ENCODE measurements at regions not wholly inside any gene's neighbourhood (a gene's known extent, or its start where the extent isn't known, plus 50 kb on each side); places are given as distances from the start of the nearest gene placed in this dataset.

DNA sequence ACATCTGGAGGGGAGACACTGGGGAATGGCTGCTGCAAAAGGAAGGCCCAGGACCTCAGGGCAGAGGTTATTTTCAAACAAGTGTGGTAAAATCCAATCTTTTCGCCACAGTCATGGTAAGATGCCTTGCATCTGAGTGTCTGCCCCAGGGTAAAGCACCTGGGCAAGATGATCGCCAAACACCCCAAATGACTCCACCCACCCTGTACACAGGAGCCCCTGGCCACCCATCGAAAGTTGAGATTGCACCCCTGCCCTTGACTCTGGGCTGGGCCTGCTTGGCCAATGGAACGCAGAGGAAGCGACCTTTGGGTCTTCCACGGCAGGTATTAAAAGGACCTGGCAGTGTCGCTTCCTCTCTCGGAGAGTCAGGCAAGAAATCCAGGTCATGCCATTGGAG, 88.8 kb downstream of the C16orf95 start:
- intact Hi-C loops (cut with DNase I): no loop called here
- no peak for ATAC-seq
- DNase-seq (ENCODE audit: low spot score): no peak

DNA sequence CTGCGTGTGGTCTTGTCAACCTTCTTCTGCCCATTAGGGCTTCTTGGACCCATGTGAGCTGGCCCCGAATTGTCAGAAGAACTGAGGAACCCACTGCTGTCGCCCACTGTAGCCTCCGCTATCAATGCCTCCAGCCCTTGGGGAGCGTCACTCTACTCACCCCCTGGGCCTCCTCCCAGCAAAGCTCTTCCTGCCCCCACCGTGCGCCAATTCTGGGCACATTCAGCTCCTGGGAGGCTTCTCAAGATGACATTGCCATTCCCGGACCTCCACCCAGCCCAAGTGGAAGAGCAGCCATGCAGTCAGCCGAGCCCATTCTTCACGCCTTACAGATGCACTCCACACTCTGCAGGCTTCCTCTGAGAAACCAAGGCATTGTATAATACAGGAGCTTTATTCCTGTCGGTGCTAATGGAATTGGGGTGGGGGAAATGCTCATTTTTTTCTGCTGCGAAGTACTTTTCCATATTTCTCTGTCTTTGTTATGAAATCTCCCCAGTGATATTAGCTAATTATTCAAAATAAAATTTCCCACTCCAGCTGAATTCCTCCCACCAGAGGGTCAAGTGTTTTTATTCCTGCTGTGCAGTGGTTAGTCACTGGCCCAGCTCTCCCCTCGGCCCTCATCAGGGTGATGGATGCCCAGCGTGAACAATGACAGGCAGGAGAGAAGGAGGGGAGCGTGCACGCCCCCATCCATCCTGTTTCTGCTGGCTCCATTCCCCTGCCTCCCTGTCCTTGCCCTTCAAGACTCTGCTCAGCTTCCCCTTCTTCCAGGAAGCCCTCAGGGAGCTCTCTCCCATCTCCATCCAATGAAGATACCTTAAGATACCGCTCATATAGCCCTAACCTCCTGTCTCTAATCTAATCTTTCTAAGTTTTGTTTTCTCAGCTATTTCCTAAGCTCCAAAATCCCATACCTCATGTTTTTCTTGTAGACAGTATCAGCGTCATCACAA, 87.7 kb downstream of the C16orf95 start:
- intact Hi-C loops (cut with DNase I): no loop called here
- ATAC-seq (no peak), DNase-seq (ENCODE audit: low spot score) (no peak)

DNA sequence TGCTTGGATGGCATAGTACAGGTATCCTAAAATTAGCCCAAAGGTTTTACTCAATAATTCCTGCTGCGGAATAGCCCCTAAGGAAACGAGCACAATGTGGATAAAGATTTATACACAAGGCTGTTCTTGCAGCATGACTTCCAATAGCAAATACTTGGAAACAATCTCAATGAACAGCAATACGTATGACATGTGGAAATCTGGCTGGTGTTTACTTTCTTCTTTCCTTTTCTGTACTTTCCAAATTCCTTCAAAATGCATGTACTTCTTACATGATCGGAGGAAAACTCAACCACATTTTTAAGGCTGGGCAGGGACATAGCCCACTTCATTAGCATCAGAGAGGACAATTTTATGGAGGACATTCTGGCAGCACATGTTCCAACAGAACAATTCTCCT, 86.6 kb downstream of the C16orf95 start:
- DNase-seq (ENCODE audit: low spot score) (no peak), ATAC-seq (no peak)
- intact Hi-C loops (cut with DNase I): no loop called here

- DNase-seq (ENCODE audit: low spot score) (no peak), ATAC-seq (no peak)
- intact Hi-C loops (cut with DNase I): no loop called here
Measured at GRCh38 chr16:87231295-87231694, 85.9 kb downstream of the C16orf95 start.

GRCh38 chr16:87231911-87232310, 85.3 kb downstream of the C16orf95 start:
- intact Hi-C loops (cut with DNase I): no loop called here
- DNase-seq (ENCODE audit: low spot score) (no peak), ATAC-seq (no peak)

DNA sequence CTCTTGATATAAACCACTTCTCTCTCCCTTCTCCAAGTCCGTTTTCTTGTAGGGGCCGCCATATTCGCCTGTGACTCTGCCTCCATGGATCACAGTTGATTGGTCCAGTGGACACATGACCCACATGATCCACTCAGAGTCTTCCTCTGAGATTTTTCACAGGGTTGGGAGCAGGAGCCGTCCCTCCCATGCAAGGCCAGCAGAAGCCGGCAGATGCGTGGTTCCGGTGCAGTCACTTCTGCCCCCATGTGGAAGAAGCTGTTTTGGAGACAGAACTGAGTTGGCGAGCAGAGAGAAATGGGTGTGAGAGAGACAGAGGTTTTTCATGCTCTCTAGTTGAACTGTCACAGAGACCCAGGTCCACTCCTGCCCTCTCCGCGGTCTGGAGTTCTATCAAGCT, 83.3 kb downstream of the C16orf95 start:
- intact Hi-C loops (cut with DNase I): no loop called here
- ATAC-seq (peak; percentile 63), DNase-seq (ENCODE audit: low spot score) (peak; percentile 53)

DNA sequence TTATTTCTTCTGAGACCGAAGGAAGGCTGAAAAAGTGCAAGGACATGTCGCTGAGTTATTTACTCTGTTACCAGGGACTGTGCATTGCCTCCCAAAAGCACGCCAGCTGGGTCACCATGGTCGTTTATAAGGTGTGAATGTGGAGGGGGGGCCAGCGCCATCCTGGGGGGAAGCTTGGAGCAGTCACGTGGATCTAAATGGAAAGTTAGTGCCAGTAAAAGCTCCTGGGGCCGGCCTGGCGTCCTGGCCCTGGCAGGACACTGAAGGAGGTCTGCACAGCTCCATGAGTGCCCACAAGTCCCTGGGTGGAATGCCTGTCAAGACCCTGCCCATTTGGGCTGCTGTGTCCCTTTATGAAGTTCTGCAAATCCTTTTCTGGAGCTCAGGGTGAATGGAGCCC, 82.6 kb downstream of the C16orf95 start:
- ATAC-seq: no peak
- DNase-seq (ENCODE audit: low spot score): peak; percentile 31
- intact Hi-C loops (cut with DNase I): no loop called here

DNA sequence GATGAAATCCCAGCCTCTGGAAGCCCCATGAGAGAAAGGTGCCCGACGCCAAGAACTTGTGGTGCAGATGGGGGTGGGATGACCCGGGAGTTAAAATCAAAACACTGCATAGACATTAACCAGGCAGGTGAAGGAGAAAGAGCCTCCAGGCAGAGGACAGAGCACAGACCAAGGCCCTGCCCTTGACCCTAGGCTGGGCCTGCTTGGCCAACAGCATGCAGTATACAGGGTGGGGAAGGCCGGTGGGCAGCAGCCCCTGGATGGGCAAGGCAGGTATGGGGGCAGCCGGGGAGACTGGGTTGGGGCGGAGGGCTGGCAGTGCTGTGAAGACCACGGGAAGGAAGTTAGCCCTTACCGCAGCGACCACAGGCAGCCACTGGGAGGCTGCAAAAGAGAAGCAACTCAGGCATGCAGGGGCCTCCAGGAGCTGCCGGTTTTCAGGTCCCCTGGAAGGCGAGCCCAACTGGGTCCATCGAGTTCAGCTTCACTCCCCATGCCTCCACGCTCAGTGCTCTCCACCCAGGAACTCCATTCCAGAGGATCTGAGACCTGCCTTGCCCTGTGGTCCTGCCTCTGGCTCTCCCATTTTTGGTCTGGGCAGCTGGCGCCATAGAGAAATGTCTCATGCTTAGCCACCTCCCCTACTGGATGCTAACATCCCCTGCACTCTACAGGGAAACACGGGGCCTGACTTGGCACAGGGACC, 81.2 kb downstream of the C16orf95 start:
- intact Hi-C loops (cut with DNase I): no loop called here
- ATAC-seq: no peak
- DNase-seq (ENCODE audit: low spot score): peak; percentile 49

GRCh38 chr16:87236516-87237115, 80.6 kb downstream of the C16orf95 start:
- intact Hi-C loops (cut with DNase I): no loop called here
- ATAC-seq (no peak), DNase-seq (ENCODE audit: low spot score) (peak; percentile 46)

DNA sequence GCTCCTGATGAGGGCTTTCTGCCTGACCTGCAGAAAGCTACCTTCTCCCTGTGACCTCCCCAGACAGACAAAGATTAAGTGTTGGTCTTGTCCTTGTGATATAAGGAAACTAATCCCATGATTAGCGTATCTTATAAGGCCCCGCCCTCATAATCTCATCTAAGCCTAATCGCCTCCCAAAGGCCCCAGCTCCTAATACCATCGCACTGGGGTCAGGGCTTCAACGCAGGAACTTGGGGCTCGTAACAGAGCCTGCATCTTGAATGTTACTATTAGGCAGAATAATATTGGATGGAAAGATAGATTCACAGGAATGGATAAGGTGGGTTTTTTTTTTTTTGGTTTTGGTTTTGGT, 78.9 kb downstream of the C16orf95 start:
- DNase-seq (ENCODE audit: low spot score): peak; percentile 13
- intact Hi-C loops (cut with DNase I): no loop called here

DNA sequence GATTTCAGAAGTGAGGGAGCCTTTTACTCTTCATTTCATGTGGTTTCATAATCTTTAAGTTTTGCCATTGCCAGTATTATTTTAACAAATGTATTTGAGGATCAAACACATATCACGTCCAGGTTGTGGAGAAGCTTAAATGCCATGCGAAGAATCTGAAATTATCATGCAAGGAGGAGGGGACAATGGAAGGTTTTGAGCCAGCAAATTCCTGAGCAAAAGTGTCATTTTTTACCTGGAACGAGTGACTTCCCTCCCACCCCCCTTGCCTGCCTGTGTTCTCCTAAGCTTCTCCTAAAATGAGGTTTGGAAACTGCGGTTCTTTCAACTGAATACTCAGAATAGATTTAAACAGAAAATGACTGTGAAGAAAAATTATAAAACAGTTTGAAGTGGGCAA, 77.6 kb downstream of the C16orf95 start:
- intact Hi-C loops (cut with DNase I): no loop called here
- DNase-seq (ENCODE audit: low spot score) (no peak), ATAC-seq (no peak)

More for the DNA sequence above, 78.9 kb downstream of the C16orf95 start:
- no peak for ATAC-seq

DNA sequence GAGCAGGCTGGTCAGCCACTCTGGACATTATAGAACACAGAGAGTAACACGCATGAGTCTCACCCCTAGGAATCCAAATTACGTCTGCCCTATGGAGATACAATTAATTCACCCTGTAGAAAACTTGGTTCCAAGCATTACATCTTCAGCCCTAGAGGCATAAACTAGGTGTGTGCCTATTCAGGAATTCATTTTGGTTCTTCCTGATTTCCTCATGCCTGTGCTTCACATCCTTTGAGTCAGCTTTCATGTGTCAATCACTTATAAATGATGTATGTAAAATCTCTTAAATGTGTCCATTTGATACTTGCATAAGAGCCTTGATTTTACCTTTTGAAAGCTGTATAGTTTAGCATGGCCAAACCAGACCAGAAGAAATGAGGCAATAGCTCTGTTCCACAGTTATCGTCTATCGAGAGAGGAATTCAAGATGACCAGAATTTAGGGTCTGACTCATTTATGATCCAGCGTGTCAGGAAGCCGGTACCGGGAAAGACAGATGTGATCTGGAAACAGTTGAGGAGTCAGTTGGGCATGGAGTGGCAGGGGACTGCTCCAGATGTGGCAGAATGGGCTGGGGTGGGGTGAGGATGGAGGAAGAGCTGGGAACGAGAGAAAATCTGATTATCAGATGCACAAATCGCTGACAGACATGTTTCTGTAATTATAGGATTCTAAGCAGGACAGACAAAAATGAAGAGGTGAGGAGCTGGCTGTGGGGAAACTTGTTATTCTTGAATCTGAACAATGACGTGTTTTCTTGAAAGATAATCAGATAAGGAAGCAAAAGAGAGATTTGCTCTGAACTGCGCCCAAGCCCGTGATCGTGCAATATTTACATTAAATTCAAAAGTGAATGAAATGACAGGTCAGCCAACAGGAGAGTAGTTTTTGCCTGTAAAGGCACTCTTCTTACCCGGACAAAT, 76.7 kb downstream of the C16orf95 start:
- no peak for ATAC-seq
- intact Hi-C loops (cut with DNase I): no loop called here

GRCh38 chr16:87241137-87241771, 75.9 kb downstream of the C16orf95 start:
- no peak for ATAC-seq
- DNase-seq (ENCODE audit: low spot score): peak; percentile 42
- intact Hi-C loops (cut with DNase I): no loop called here

More for the DNA sequence above, 76.7 kb downstream of the C16orf95 start:
- peak; percentile 32 for DNase-seq (ENCODE audit: low spot score)

DNA sequence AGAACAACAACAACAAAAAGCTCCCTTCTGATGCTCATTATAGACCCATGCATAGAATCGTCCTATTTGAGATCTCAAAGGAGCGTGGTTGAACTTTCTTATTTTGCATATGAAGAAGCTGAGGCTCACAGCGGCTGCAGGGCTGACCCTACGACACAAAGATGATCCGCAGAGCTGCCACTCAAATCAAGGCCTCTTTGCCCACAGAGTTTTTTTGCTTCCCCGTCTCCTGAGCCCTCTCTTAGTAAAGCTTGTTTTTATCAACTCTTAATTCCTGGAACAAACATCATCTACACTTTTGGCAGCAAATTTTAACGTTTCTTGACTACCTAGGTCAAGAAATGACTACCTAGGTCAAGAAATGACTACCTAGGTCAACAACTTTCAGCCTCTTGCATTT, 73.7 kb downstream of the C16orf95 start:
- intact Hi-C loops (cut with DNase I): no loop called here
- ATAC-seq (no peak), DNase-seq (ENCODE audit: low spot score) (no peak)

DNA sequence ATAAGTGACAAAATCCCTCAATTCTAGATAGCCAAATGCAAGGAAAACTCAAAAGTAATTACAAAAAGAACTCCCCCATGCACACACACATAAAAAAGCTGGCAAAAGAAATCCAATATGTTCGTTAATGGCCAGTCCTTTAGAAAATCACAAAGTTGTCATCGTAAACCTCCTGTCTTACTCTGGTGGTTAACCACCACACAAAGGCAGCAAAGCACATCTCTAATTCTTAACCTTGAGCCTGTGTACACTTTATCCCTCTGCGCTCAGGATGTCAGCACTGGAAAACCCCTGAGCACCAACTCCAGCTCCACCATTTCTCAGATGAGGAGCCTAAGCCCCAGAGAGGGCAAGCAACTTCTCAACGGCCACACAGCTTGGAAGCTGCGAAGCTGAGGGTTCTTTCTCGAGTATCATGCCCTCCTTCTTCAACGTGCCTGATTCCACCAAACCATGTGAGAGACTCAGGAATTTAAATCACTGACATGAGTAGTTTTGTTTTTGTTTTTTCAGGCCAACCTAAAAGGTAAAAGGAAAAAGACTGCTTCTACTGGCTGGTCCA, 72.5 kb downstream of the C16orf95 start:
- ATAC-seq (no peak), DNase-seq (ENCODE audit: low spot score) (no peak)
- intact Hi-C loops (cut with DNase I): no loop called here

DNA sequence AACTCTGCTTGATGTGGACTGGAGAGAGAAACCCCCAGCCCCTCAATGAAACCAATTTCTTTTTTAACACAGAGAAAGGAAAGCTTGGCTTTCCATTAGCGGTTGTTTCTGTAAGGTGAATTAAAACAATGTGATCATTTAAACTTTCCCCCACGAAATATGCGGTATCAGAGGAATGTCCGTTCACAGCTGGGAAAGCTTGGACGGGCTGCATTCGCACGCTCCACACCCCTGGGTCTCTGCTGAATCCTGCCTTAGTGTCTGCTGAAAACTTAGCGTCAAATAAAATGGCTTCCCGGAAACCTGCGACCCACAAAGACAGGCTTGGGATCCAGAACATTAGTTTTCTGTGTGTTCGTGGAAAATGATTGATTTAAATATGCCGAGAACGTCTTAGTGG, 71.7 kb downstream of the C16orf95 start:
- intact Hi-C loops (cut with DNase I): no loop called here
- peak; percentile 42 for DNase-seq (ENCODE audit: low spot score)
- ATAC-seq: peak; percentile 40

GRCh38 chr16:87246269-87247065, 70.7 kb downstream of the C16orf95 start:
- ATAC-seq (no peak), DNase-seq (ENCODE audit: low spot score) (peak; percentile 39)
- intact Hi-C loops (cut with DNase I): no loop called here

Measured in sciatic nerve (tissue), 2 donors.